ENCODE measurements at regions not wholly inside any gene's neighbourhood (a gene's known extent, or its start where the extent isn't known, plus 50 kb on each side); places are given as distances from the start of the nearest gene placed in this dataset.

GRCh38 chr5:145210020-145210419 lies 625.1 kb downstream of the PRELID2 start:
- no peak for DNase-seq (ENCODE audit: low read depth)

- no peak for DNase-seq (ENCODE audit: low read depth)
Measured at GRCh38 chr5:145205546-145205945, 629.6 kb downstream of the PRELID2 start.

- DNase-seq (ENCODE audit: low read depth): no peak
Measured at GRCh38 chr5:145204743-145205142, 630.4 kb downstream of the PRELID2 start.

- no peak for DNase-seq (ENCODE audit: low read depth)
Measured at GRCh38 chr5:145203193-145203592, 631.9 kb downstream of the PRELID2 start.

GRCh38 chr5:145198525-145199260 lies 636.4 kb downstream of the PRELID2 start:
- no peak for DNase-seq (ENCODE audit: low read depth)

- peak; percentile 3 for DNase-seq (ENCODE audit: low read depth)
Measured at GRCh38 chr5:145189746-145190145, 645.4 kb downstream of the PRELID2 start.

GRCh38 chr5:145180371-145180770 lies 654.8 kb downstream of the PRELID2 start:
- no peak for DNase-seq (ENCODE audit: low read depth)

GRCh38 chr5:145178641-145179523 lies 656.3 kb downstream of the PRELID2 start:
- no peak for DNase-seq (ENCODE audit: low read depth)

GRCh38 chr5:145176041-145176440 lies 659.1 kb downstream of the PRELID2 start:
- DNase-seq (ENCODE audit: low read depth): no peak

GRCh38 chr5:145166110-145166509 lies 669.0 kb downstream of the PRELID2 start:
- DNase-seq (ENCODE audit: low read depth): no peak

GRCh38 chr5:145163876-145164275 lies 671.3 kb downstream of the PRELID2 start:
- DNase-seq (ENCODE audit: low read depth): no peak

- DNase-seq (ENCODE audit: low read depth): no peak
Measured at GRCh38 chr5:145162626-145163025, 672.5 kb downstream of the PRELID2 start.

GRCh38 chr5:145161391-145161790 lies 673.8 kb downstream of the PRELID2 start:
- no peak for DNase-seq (ENCODE audit: low read depth)

- no peak for DNase-seq (ENCODE audit: low read depth)
Measured at GRCh38 chr5:145160679-145161078, 674.5 kb downstream of the PRELID2 start.

GRCh38 chr5:145158730-145159129 lies 676.4 kb downstream of the PRELID2 start:
- DNase-seq (ENCODE audit: low read depth): no peak

- DNase-seq (ENCODE audit: low read depth): no peak
Measured at GRCh38 chr5:145157841-145158240, 677.3 kb downstream of the PRELID2 start.

- no peak for DNase-seq (ENCODE audit: low read depth)
Measured at GRCh38 chr5:145141534-145141933, 693.6 kb downstream of the PRELID2 start.

- peak; percentile 4 for DNase-seq (ENCODE audit: low read depth)
Measured at GRCh38 chr5:145130996-145131395, 704.1 kb downstream of the PRELID2 start.

- no peak for DNase-seq (ENCODE audit: low read depth)
Measured at GRCh38 chr5:145129797-145130196, 705.3 kb downstream of the PRELID2 start.

- DNase-seq (ENCODE audit: low read depth): no peak
Measured at GRCh38 chr5:145124806-145125205, 710.3 kb downstream of the PRELID2 start.

- no peak for DNase-seq (ENCODE audit: low read depth)
Measured at GRCh38 chr5:145118611-145119010, 716.5 kb downstream of the PRELID2 start.

- DNase-seq (ENCODE audit: low read depth): peak; percentile 2
Measured at GRCh38 chr5:145118127-145118526, 717.0 kb downstream of the PRELID2 start.

- no peak for DNase-seq (ENCODE audit: low read depth)
Measured at GRCh38 chr5:145117285-145117684, 717.9 kb downstream of the PRELID2 start.

Measured in M059J (cell line).